Erythroblast (primary cell): ENCODE measurements at regions not wholly inside any gene's neighbourhood (a gene's known extent, or its start where the extent isn't known, plus 50 kb on each side); places are given as distances from the start of the nearest gene placed in this dataset.

Experiments used
- GATA1 ChIP-seq: IDR thresholded peaks from 2 replicates; pipeline ENCODE4 v1.6.1; 2011; ENCODE audit warnings: low read depth, mild to moderate bottlenecking, control low read depth, low read length, moderate library complexity
- POLR2A ChIP-seq: IDR thresholded peaks from 2 replicates; pipeline ENCODE4 v1.6.1; 2011; ENCODE audit warnings: mild to moderate bottlenecking, low read length

- TF ChIP-seq POLR2A (no peak), GATA1 (no peak)
Measured at GRCh38 chr13:47117268-47117667, 220.4 kb upstream of the HTR2A start.
